ENCODE measurements at regions not wholly inside any gene's neighbourhood (a gene's known extent, or its start where the extent isn't known, plus 50 kb on each side); places are given as distances from the start of the nearest gene placed in this dataset.

DNA sequence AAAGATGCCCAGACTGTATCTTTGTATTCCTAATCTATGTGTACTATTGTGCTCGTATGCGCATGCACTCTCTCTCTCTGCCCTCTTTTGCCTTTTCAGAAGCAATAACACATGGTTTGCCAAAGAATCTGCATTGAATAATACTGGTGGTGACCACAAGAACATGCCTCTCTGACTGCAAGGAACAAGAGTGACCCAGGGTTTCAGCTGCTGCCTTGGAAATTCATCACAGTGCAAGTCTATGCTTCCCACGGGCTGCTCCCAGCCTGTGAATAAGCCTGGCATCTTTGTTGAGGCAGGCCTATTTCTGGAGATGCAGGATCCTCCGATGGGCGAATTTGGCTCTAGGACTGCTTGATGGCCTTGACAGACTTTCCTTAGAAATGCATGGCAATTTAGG lies 689.4 kb upstream of the FANCL start:
- Histone ChIP-seq H3K27ac (no peak overlapping the region), H4K20me1 (ENCODE audit: insufficient read depth) (no peaks in the 10 kb centered on the region), H3K36me3 (ENCODE audit: low read depth) (no peaks in the 10 kb centered on the region), H3K4me3 (no peak overlapping the region), H3K27me3 (ENCODE audit: insufficient read depth, low read depth) (0 out of 2 replicates have a peak, but pooled peaks cover 4% of the 10 kb centered on the region), H3K9me2 (ENCODE audit: insufficient read depth) (no peaks in the 10 kb centered on the region), H2AFZ (no peak overlapping the region), H3K79me2 (ENCODE audit: low read depth) (no peaks in the 10 kb centered on the region), H3K4me1 (replicated peaks; ENCODE audit: insufficient read depth) (no peaks in the 10 kb centered on the region), H3K4me2 (no peak overlapping the region), H3K9me3 (ENCODE audit: insufficient read depth, low read depth) (no peaks in the 10 kb centered on the region), H3F3A (ENCODE audit: insufficient read depth, low read depth) (no peaks in the 10 kb centered on the region)
- ChIA-PET CTCF (no interaction called here), POLR2A (ENCODE audit: unreplicated experiment) (no interaction called here)
- no TSS peak for BruUV-seq (replicated peaks)
- intact Hi-C loops (cut with micrococcal nuclease; ENCODE audit: unreplicated experiment) = no loop called here
- no peak for DNase-seq
- TF ChIP-seq CTCF (conservative IDR thresholded peaks at IDR 0.05) (no peak), EZH2 (IDR thresholded peaks at IDR 0.05; ENCODE audit: low read depth) (no peak)

- H3K4me1 ChIP-seq (replicated peaks; ENCODE audit: insufficient read depth) = no peaks in the 10 kb centered on the region
- H3K9me2 ChIP-seq (ENCODE audit: insufficient read depth) = no peaks in the 10 kb centered on the region
- no peak overlapping the region for H2AFZ ChIP-seq
- no peak for TF ChIP-seq CTCF (conservative IDR thresholded peaks at IDR 0.05)
- no peak for TF ChIP-seq EZH2 (IDR thresholded peaks at IDR 0.05; ENCODE audit: low read depth)
- BruUV-seq (replicated peaks) = no TSS peak
- H3K27ac ChIP-seq = no peak overlapping the region
- CTCF ChIA-PET = no interaction called here
- H3K4me3 ChIP-seq = no peak overlapping the region
- 0 out of 2 replicates have a peak, but pooled peaks cover 4% of the 10 kb centered on the region for H3K27me3 ChIP-seq (ENCODE audit: insufficient read depth, low read depth)
- H4K20me1 ChIP-seq (ENCODE audit: insufficient read depth) = no peaks in the 10 kb centered on the region
- POLR2A ChIA-PET (ENCODE audit: unreplicated experiment) = no interaction called here
- H3F3A ChIP-seq (ENCODE audit: insufficient read depth, low read depth) = no peaks in the 10 kb centered on the region
- no peaks in the 10 kb centered on the region for H3K79me2 ChIP-seq (ENCODE audit: low read depth)
- H3K36me3 ChIP-seq (ENCODE audit: low read depth) = no peaks in the 10 kb centered on the region
- no peak overlapping the region for H3K4me2 ChIP-seq
- no peaks in the 10 kb centered on the region for H3K9me3 ChIP-seq (ENCODE audit: insufficient read depth, low read depth)
- DNase-seq = no peak
- intact Hi-C loops (cut with micrococcal nuclease; ENCODE audit: unreplicated experiment) = no loop called here
These were observed 687.8 kb upstream of the FANCL start for GRCh38 chr2:58928973-58929372.

DNA sequence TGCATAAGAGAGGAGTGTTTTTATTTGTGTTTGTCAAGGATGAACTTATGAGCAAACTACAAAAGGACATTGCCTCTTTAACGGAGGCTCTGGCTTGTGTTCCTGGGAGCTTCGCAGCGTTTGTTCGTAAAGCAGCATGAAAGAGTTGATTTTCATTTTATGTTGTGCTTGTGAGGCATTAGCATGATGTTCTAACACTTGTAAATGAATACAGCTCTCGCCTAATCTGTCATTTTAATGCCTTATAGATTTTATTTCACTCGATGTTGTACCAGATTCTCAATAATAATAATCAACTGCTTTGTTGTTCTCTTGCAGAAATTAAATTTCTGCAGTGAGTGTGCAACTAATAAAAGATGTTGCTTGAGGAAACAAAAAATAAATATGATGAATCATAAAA lies 687.3 kb upstream of the FANCL start:
- Histone ChIP-seq H4K20me1 (ENCODE audit: insufficient read depth) (no peaks in the 10 kb centered on the region), H3K36me3 (ENCODE audit: low read depth) (no peaks in the 10 kb centered on the region), H3K27me3 (ENCODE audit: insufficient read depth, low read depth) (0 out of 2 replicates have a peak, but pooled peaks cover 4% of the 10 kb centered on the region), H3K9me2 (ENCODE audit: insufficient read depth) (no peaks in the 10 kb centered on the region), H3K79me2 (ENCODE audit: low read depth) (no peaks in the 10 kb centered on the region), H3K4me2 (no peak overlapping the region), H3K4me3 (no peak overlapping the region), H3K27ac (no peak overlapping the region), H3K4me1 (replicated peaks; ENCODE audit: insufficient read depth) (no peaks in the 10 kb centered on the region), H2AFZ (no peak overlapping the region), H3K9me3 (ENCODE audit: insufficient read depth, low read depth) (no peaks in the 10 kb centered on the region), H3F3A (ENCODE audit: insufficient read depth, low read depth) (no peaks in the 10 kb centered on the region)
- TF ChIP-seq CTCF (conservative IDR thresholded peaks at IDR 0.05) (no peak), EZH2 (IDR thresholded peaks at IDR 0.05; ENCODE audit: low read depth) (no peak)
- ChIA-PET POLR2A (ENCODE audit: unreplicated experiment) (no interaction called here), CTCF (no interaction called here)
- no TSS peak for BruUV-seq (replicated peaks)
- intact Hi-C loops (cut with micrococcal nuclease; ENCODE audit: unreplicated experiment) = no loop called here
- no peak for DNase-seq

All from PC-9 (cell line).